MM.1S (cell line): ENCODE measurements at regions not wholly inside any gene's neighbourhood (a gene's known extent, or its start where the extent isn't known, plus 50 kb on each side); places are given as distances from the start of the nearest gene placed in this dataset.

Experiments used
- DNase-seq: peaks from one replicate; pipeline ENCODE4 v3.0.0-alpha.2; 2015
- H2AFZ ChIP-seq: fragments of 300-600 bp; sonication (generic); 2 replicates; pipeline ENCODE4 v1.6.0; 2016; ENCODE audit warnings: antibody characterized with exemption, low read length
- H3F3A ChIP-seq: fragments of 300-600 bp; sonication (generic); 2 replicates; pipeline ENCODE4 v1.6.1; 2016; ENCODE audit warnings: mild to moderate bottlenecking, antibody characterized with exemption, low read length, moderate library complexity, mixed read lengths; ENCODE audit not compliant: insufficient read depth
- H3K27ac ChIP-seq: fragments of 300-600 bp; sonication (generic); 2 replicates; pipeline ENCODE4 v1.5.1; 2016; ENCODE audit warnings: mild to moderate bottlenecking, low read length
- H3K27me3 ChIP-seq: fragments of 300-600 bp; sonication (generic); replicated peaks from 2 replicates; pipeline ENCODE4 v1.6.0; 2016; ENCODE audit warnings: low read length; ENCODE audit not compliant: insufficient read depth
- H3K36me3 ChIP-seq: fragments of 300-600 bp; sonication (generic); replicated peaks from 2 replicates; pipeline ENCODE4 v1.6.1; 2016; ENCODE audit warnings: mild to moderate bottlenecking, low read length, mixed read lengths; ENCODE audit not compliant: insufficient read depth
- H3K4me1 ChIP-seq: fragments of 300-600 bp; sonication (generic); 2 replicates; pipeline ENCODE4 v1.6.1; 2016; ENCODE audit warnings: low read length, mixed read lengths
- H3K4me2 ChIP-seq: fragments of 300-600 bp; sonication (generic); 2 replicates; pipeline ENCODE4 v1.6.0; 2016; ENCODE audit warnings: low read depth, low read length
- H3K4me3 ChIP-seq: fragments of 300-600 bp; sonication (generic); 2 replicates; pipeline ENCODE4 v1.5.1; 2016; ENCODE audit warnings: low read length, mixed read lengths
- H3K79me2 ChIP-seq: fragments of 300-600 bp; sonication (generic); 2 replicates; pipeline ENCODE4 v1.6.1; 2016; ENCODE audit warnings: mixed run types, low read length, mixed read lengths
- H3K9ac ChIP-seq: fragments of 300-600 bp; sonication (generic); 2 replicates; pipeline ENCODE4 v1.6.1; 2016; ENCODE audit warnings: low read length, mixed read lengths
- H3K9me2 ChIP-seq: fragments of 300-600 bp; sonication (generic); replicated peaks from 2 replicates; pipeline ENCODE4 v1.6.1; 2016; ENCODE audit warnings: mild to moderate bottlenecking, low read length, mixed read lengths; ENCODE audit not compliant: insufficient read depth
- H3K9me3 ChIP-seq: fragments of 300-600 bp; sonication (generic); replicated peaks from 2 replicates; pipeline ENCODE4 v1.6.1; 2016; ENCODE audit warnings: mild to moderate bottlenecking, low read length, mixed read lengths; ENCODE audit not compliant: insufficient read depth
- H4K20me1 ChIP-seq: fragments of 300-600 bp; sonication (generic); 2 replicates; pipeline ENCODE4 v1.6.1; 2016; ENCODE audit warnings: mild to moderate bottlenecking, low read length, moderate library complexity, mixed read lengths; ENCODE audit not compliant: insufficient read depth
- EZH2 ChIP-seq: fragments of 300-600 bp; sonication (generic); optimal IDR thresholded peaks from 2 replicates; pipeline ENCODE3; 2017; ENCODE audit warnings: low read depth, mild to moderate bottlenecking, antibody characterized with exemption, low read length, mixed read lengths
- EZH2phosphoT487 ChIP-seq: fragments of 300-600 bp; sonication (generic); IDR thresholded peaks from 2 replicates; pipeline ENCODE4 v1.6.1; 2018; ENCODE audit warnings: antibody characterized with exemption, low read length
- TF ChIP-seq, protein P1 (sequence below): fragments of 300-600 bp; sonication (generic); IDR thresholded peaks from 2 replicates; pipeline ENCODE4 v1.5.1; 2016; ENCODE audit warnings: antibody characterized with exemption, low read length, mixed read lengths

DNA sequence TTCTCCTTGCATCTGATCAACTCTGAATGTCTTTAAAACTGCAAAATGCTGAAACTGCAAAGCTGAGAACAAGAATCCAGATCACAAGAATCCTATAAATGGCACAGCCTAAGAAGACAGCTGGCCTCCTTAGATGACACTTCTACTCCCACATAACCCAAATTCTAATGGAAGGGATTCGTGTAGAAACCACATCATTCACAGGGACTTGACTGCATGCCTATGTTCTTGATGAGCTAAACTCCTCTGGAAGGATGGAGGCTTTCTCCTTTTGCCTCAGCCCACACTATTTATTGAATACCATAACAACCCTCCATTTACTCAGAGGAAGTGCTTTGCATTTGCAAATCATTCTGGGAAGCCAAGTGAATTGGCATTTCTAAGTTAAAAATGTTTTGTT lies 252.5 kb upstream of the VWC2 start:
- no peak overlapping the region for H2AFZ ChIP-seq
- no peak overlapping the region for H3K4me2 ChIP-seq
- H3F3A ChIP-seq, result no peaks in the 10 kb centered on the region
- H4K20me1 ChIP-seq, result no peaks in the 10 kb centered on the region
- no peak overlapping the region for H3K27ac ChIP-seq
- DNase-seq, result no peak
- no peaks in the 10 kb centered on the region for H3K36me3 ChIP-seq
- H3K4me1 ChIP-seq, result 0 out of 2 replicates have a peak, but pooled peaks cover 3% of the 10 kb centered on the region
- no peaks in the 10 kb centered on the region for H3K79me2 ChIP-seq
- no peak overlapping the region for H3K9ac ChIP-seq
- H3K9me2 ChIP-seq, result no peaks in the 10 kb centered on the region
- no peak overlapping the region for H3K4me3 ChIP-seq
- TF ChIP-seq EZH2phosphoT487 (no peak), EZH2 (no peak)
- TF ChIP-seq, protein P1, sequence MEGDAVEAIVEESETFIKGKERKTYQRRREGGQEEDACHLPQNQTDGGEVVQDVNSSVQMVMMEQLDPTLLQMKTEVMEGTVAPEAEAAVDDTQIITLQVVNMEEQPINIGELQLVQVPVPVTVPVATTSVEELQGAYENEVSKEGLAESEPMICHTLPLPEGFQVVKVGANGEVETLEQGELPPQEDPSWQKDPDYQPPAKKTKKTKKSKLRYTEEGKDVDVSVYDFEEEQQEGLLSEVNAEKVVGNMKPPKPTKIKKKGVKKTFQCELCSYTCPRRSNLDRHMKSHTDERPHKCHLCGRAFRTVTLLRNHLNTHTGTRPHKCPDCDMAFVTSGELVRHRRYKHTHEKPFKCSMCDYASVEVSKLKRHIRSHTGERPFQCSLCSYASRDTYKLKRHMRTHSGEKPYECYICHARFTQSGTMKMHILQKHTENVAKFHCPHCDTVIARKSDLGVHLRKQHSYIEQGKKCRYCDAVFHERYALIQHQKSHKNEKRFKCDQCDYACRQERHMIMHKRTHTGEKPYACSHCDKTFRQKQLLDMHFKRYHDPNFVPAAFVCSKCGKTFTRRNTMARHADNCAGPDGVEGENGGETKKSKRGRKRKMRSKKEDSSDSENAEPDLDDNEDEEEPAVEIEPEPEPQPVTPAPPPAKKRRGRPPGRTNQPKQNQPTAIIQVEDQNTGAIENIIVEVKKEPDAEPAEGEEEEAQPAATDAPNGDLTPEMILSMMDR, result no peak
- no peaks in the 10 kb centered on the region for H3K9me3 ChIP-seq
- H3K27me3 ChIP-seq, result no peaks in the 10 kb centered on the region

DNA sequence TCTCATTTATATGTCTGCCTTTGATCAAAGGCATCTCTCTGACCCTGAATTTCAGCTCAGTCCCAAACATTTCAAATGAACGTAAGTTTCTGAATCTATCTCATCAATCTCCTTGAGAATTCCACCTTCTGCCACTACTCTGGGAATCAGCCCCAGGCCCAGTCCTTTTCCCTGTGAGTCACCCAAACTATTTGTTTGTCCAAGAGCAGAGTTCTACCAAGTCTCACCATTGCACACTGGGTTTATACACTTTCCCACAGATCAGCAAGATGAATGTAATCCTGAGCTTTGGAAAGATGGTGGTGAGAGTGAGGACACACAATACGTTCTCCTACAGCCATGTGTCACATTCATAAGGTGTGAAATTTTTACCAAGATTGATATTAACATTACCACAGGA lies 251.3 kb upstream of the VWC2 start:
- Histone ChIP-seq H4K20me1 (no peaks in the 10 kb centered on the region), H3K4me3 (no peak overlapping the region), H3K79me2 (no peaks in the 10 kb centered on the region), H3K9me2 (no peaks in the 10 kb centered on the region), H3K36me3 (no peaks in the 10 kb centered on the region), H2AFZ (no peak overlapping the region), H3K9me3 (no peaks in the 10 kb centered on the region), H3K27ac (no peak overlapping the region), H3F3A (no peaks in the 10 kb centered on the region), H3K4me2 (no peak overlapping the region), H3K9ac (no peak overlapping the region), H3K4me1 (0 out of 2 replicates have a peak, but pooled peaks cover 3% of the 10 kb centered on the region), H3K27me3 (no peaks in the 10 kb centered on the region)
- DNase-seq, result no peak
- no peak for TF ChIP-seq EZH2

DNA sequence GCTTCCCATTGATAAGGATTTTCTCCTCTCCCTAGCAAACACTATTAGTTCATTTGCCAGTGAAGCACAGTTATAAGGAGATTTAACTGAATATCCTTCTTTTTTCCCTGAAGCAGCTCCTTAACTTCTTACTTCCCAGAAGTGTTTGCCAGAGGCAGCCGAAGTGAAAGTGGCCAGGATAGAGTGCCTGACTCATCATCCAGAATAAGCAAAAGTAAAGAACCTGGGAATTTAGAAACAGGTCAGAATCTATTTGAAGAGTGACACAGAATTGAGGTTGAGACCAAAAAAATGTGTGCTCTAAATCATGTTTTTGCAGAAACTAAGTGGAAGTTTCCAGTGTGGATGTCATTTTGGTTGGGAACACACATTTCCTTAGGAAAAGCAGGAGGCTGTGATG lies 249.6 kb upstream of the VWC2 start:
- no peak overlapping the region for H2AFZ ChIP-seq
- H3K9me2 ChIP-seq, result no peaks in the 10 kb centered on the region
- H3K27me3 ChIP-seq, result no peaks in the 10 kb centered on the region
- H3K27ac ChIP-seq, result no peak overlapping the region
- no peaks in the 10 kb centered on the region for H3K9me3 ChIP-seq
- H3F3A ChIP-seq, result no peaks in the 10 kb centered on the region
- no peak for DNase-seq
- no peaks in the 10 kb centered on the region for H3K79me2 ChIP-seq
- no peak for TF ChIP-seq EZH2phosphoT487
- no peak for TF ChIP-seq EZH2
- TF ChIP-seq, protein P1, result no peak
- H4K20me1 ChIP-seq, result no peaks in the 10 kb centered on the region
- H3K4me1 ChIP-seq, result 0 out of 2 replicates have a peak, but pooled peaks cover 3% of the 10 kb centered on the region
- no peaks in the 10 kb centered on the region for H3K36me3 ChIP-seq
- H3K9ac ChIP-seq, result no peak overlapping the region
- H3K4me2 ChIP-seq, result no peak overlapping the region
- no peak overlapping the region for H3K4me3 ChIP-seq

DNA sequence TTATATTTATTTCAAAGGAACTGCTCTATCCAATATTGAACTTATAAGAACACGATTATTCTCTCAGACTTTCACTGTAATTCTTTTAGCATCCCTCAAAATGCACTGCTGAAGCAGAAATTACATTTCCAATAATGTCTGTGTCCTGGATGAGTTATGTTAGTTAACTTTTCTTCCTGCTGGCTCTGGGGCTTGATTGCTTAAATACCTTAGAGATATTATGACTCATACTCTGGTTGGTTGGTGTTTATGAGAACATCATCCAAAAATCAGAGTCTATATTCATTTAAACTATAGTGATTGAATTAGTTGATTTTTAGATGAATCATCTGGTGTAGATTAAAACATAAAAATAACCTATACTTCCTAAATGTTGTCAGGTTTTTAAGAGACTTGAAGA lies 246.3 kb upstream of the VWC2 start:
- Histone ChIP-seq H3K27me3 (no peaks in the 10 kb centered on the region), H3K4me2 (no peak overlapping the region), H3K4me1 (no peaks in the 10 kb centered on the region), H3K27ac (no peak overlapping the region), H3K79me2 (no peaks in the 10 kb centered on the region), H2AFZ (no peak overlapping the region), H3K9me2 (no peaks in the 10 kb centered on the region), H3K36me3 (no peaks in the 10 kb centered on the region), H3K4me3 (no peak overlapping the region), H3K9ac (no peak overlapping the region), H4K20me1 (no peaks in the 10 kb centered on the region), H3K9me3 (no peaks in the 10 kb centered on the region), H3F3A (no peaks in the 10 kb centered on the region)
- TF ChIP-seq, protein P1, result no peak
- no peak for TF ChIP-seq EZH2phosphoT487
- TF ChIP-seq EZH2, result no peak
- no peak for DNase-seq
